ENCODE measurements at regions not wholly inside any gene's neighbourhood (a gene's known extent, or its start where the extent isn't known, plus 50 kb on each side); places are given as distances from the start of the nearest gene placed in this dataset.
"Not testable (repeated sequence)": the region's sequence is repeated elsewhere in the genome, so short reads cannot be mapped to it uniquely, and the experiment has no call there.

DNA sequence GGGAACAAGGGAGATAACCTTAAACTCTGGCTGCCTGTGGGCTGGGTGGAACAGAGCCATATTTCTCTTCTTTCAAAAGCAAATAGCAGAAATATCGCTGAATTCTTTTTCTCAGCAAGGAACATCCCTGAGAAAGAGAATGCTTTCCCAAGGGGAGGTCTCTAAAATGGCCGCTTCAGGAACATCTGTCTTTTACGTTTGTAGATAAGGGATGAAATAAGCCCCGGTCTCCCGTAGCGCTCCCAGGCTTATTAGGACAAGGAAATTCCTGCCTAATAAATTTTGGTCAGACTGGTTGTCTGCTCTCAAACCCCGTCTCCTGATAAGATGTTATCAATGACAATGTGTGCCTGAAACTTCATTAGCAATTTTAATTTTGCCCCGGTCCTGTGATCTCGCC is 340.6 kb upstream of the IGFBP3 start:
- DNase-seq = not testable (repeated sequence)

DNA sequence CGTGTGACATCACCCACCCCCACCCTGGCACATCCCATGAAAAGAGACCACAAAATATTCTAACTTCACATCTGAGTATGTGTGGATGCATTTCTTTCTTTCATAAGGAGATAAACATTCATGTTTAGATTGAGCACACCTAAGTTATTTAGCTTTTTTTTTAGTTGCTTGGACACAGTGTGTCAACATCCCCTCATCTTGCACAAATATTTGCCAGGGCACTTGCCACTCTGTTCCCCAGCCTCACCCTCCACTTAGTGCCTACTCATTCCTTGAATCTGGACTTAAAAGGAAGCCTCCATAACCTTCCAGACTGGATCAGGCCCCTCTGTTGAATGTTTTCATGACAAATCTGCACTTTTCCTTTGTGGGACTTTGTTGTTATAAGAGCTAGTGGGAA is 338.9 kb upstream of the IGFBP3 start:
- no peak for DNase-seq

DNA sequence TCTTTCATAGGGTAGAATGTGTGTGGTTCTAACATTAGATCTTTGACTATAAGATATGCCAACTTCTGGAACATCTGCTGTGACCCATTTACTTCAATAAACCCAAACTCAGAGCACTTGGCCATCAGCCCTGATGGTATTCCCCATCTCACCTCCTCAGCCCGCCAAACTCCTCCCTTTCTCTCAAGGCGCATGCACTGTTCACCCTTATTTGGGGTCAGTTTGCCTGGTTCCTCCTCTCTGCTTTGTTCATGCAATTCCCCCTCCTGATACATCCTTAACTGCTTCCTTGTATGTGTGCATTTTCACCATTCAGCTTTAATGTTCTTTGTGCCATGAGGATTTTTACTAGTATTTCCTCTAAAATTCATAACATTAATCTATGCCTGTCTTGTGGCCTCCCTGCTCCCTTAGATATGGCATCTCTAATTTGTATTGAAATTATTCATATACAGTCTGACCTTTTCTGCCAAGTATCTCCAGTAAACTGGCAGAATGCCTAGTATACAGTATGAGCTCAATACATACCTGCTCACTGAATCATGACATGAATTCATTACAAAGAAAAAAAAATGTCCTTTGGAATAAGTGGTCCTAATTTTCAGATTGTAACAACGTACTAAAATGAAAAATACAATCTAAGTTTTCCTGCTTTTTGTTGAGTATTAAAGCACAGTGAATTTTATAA is 336.8 kb upstream of the IGFBP3 start:
- no peak for DNase-seq

DNA sequence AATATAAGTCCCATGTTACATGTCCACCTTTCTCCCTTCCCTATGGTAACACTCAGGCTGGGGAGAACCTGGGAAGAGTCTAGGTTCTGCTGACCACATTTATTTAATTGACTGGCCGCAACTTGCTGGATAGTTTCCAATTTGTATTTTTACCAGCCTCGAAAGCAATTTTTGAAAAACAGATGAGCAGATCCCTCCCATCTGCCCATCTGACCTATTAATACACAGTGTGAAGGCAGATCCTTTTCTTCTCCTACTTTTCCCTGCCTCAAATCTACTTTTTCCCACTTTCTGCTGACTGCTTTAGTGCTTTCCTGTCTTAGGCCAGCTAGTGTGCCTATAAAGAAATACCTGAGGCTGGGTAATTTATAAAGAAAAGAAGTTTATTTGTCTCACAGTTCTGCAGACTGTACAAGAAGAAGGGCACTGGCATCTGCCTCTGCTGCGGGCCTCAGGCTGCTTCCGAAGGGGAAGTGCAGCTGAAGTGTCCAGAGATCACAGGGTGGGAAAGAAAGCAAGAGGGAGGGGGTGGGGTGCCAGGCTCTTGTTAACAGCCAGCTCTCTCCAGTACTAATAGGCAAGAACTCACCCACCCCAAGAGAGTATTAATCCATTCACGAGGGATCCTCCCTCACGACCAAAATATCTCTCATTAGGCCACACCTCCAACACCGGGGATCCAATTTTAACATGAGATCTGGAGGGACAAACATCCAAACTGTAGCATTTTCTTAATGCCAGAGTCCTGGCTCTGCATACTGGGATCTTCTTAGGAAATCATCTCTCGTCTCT is 336.0 kb upstream of the IGFBP3 start:
- DNase-seq = no peak

DNA sequence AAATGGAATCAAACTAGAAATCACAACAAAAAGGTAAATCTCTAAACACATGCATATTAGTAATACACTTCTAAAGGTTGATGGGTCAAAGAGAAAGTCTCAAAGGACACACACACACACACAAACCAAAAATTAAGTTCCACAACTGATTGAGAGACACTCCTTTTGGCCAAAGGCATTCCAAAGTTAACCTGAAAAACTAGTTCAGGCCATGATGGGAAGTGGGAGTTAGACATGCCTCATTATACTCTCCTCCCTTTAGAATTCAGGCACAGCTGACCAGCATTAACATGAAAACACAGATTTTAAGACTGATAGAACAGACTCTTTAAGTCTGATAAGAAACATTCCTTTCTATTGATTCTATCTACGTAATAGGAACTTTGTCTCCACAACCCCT is 332.4 kb upstream of the IGFBP3 start:
- no peak for DNase-seq

DNA sequence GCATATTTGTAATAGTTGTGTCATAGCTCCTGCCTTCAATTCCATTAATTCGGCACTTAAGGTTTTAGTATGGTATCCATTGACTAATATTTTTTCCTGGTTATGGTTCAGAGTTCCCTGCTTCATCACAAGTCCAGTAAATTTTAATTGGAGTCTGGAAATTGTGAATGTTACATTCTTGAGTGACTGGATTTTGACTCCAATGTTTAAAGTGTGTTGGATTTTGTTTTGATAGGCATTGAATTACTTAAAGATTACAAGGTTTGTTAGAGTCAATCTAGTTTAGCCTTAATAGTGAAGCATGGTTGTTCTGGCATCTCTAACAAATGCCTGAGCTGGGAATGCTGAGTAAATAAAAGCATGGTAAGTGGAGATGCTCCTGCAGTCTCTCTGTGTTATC is 326.6 kb upstream of the IGFBP3 start:
- DNase-seq = no peak

DNA sequence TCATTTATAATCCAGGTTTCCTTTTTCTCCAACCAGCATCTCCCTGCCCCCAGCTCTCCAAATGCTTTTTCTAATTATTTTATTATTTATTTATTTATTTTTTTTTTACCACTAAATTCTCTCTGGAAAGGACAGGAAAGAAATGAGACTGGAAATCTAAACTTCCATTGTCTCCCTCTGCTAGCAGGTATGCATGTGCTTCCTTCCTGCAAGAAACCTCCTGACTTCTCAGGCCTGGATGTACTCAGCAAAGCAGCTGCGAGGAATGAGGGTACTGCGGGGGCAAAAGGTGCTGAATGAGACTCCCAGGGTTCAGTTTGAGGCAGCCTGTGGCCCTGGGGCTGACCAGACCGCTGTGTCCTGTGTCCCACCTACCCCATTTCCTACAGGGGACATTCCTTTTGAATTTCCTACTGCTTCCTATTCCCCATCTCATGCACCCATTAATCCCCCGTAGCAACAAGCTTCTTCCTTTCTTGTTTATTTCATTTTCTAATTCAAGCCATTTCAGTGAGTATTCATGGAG is 324.6 kb upstream of the IGFBP3 start:
- no peak for DNase-seq

DNA sequence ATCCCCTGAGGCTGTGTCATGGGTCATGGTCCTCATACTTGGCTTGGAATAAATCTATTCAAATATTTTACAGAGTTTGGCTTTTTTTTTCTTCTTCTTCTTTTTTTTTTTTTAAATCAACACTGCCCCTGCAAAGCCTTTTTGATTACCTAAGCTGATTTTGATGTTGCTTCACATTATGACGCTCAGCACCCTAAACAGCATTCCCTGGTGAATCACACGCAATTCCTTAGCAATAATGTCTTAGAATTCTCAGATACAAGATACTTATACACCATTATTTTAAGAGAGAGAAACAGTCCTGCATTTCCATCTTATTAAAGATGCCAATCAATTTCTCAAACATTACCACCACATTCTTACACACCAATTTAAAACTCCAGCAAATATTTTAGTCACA is 323.7 kb upstream of the IGFBP3 start:
- DNase-seq = no peak

DNA sequence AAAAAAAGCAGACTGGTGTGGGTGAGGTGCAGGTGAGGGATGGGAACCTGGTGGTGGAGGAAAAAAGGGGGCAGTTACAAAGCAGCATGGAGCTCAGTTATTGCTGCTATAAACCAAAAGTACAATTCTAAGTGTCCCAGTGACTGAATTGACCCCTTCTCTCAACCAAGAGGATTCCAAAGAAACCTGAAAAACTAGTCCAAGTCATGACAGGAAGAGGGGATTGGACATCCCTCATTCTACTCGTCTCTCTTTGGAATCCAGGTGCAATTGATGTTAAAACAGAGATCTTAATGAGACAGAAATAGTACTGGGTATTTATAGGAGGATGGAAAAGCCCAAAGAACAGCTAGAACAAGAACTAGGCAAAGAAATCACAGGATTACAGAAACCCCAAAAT is 322.3 kb upstream of the IGFBP3 start:
- no peak for DNase-seq

DNA sequence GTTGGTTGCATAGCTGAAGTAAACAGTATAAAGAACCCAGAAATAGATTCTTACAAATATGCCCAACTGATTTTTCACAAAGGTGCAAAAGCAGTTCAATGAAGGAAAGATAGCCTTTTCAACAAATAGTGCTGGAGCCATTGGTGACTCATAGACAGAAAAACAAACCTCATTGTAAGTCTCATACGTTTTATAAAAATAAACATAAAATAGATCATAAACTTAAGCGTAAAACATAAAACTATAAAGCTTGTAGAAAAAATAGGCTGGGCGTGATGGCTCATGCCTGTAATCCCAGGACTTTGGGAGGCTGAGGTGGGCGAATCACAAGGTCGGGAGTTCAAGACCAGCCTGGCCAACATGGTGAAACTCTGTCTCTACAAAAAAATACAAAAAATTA is 318.8 kb upstream of the IGFBP3 start:
- DNase-seq = no peak

DNA sequence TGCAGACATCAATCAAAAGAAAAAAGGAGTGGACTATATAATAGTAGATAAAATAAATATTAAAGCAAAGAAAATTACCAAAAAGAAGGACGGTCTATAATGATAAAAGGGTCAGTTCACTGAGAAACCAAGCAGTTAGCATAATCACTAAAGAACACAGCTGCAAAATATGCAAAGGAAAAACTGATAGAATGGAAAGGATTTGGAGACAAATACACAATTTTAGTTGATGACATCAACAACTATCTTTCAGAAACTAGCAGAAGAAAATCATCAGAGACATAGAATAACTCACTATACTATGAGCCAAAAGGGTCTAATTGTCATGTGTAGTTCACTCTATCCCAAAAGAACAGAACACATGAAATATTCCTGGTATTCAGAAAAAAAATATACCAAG is 316.4 kb upstream of the IGFBP3 start:
- no peak for DNase-seq

DNA sequence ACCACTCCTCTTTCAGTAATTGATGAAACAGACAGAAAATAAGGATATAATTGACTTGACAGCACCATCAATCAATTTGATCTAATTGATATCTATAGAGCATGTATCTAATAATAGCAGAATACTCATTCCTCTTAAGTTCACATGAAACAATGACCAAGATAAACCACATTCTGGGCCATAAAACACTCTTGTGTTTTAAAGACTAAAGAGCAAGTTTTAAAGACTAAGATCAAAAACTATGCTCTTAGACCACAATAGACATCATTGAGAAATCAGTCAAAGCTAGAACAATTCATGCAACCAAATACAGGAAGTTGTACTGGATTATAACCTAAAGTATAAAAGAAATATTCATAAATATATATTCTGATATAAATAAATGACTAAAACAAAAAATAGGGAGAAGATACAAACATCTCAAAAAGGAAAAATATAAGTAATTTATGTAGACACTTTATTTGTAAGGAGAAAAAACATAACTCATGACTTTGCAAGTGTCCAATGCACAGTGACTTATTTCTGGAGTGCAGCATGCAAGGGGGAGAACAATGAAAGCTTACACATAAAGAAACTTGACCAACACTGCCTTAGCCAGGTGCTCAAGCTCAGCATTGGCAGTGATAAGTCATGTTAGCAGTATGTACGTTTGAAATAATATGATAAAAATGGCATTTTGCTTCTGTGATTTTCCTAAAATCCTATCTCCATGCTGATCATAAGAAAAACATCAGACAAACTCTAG is 312.7 kb upstream of the IGFBP3 start:
- no peak for DNase-seq

DNA sequence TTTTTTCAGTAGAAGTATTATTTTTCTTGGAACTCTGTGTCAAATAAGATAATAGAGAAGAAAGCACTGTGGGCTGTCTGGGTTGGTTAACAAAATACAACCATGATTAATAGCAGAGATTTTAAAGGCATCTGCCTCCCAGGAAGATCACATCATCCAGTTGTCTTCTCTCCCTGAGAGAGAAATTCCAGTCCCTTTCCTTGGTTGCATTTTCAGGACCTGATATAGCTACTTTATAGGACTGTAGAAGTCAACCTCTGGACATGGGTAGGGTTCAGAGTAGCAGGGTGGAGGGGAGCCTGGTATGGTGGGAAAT is 309.9 kb upstream of the IGFBP3 start:
- DNase-seq = no peak

DNA sequence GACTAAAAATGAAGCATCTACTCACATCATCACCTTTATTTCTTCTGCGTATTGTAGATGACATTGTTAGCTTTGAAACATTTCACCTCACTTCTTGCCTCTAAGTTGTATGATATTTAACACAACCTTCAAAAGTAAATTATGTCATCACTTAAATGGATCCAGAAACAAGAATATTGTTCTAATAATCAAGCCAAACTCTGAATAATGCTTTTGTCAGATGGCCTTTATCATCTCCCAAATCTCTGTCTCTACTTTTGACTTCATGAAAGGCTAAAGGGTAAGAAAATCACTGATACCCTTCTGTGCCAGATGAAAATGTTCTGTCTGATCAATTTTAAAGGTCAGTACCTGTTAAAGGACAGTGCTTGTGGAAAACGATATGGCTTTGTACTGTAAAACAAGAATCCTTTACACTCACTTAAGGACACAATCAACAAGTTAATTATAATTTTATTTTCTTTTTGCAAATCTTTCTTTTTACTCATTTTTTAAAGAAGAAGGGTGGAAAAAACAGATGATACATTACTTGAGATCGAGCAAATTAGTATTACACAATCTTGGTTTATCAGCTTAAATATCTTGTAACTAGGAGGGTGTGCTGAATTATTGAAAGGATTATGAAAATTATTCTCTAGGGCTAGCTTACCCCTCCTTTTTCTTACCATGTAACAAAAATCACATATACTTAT is 309.4 kb upstream of the IGFBP3 start:
- DNase-seq = no peak

DNA sequence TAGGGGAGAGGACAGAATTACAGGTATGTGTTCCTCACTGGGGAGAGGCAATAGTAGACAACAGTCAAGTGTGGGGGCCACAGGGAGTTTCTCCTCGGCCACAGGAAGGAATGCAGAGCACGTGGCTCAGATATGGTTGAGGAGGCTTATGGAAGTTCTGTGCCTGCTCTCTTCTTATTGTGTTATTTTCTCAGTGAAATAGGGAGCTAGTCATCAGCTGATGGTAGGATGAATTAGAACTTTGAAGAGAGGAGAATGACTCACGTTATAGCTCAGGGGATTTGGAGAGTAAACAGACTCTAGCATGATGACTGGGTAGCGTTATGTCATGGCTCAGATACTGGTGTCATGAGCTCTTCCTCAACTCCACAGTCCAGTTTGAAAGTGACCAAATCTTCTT is 308.3 kb upstream of the IGFBP3 start:
- DNase-seq = no peak

DNA sequence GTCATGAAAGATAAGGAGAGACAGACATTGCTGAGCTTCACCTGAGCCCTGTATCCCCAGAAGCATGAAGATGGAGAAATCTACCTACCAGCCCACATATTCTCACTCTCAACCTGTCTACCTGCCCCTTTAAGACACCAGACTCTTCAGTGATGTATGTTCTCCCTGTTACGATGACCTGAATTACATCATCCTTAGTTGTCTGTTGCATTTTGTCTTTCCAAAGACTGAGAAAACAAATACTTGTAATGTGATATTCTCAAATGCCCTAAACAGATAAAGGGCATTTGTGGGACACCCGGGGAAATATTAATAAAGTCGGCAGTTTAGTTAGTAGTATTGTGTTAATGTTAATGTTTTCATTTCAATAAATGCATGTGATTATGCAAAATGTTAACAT is 305.8 kb upstream of the IGFBP3 start:
- DNase-seq = no peak

DNA sequence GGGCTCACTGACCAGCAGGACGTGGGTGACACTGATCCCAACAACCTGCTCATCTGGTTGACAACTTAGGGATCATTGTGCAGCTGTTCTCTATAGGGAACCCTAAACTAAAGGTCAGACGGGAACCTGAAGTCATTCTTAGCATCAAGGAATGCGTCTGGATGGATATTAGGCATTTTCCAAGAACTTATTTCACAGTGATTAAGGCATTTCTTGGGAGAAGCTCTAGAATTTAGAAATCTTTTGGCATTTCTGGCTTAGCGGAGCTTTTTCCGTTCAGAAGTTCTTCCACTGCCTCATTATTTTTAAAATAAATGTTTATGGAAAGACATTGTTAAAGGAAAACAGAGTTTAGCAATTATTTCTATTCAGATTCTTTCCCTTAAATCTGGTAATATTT is 303.3 kb upstream of the IGFBP3 start:
- DNase-seq = no peak

DNA sequence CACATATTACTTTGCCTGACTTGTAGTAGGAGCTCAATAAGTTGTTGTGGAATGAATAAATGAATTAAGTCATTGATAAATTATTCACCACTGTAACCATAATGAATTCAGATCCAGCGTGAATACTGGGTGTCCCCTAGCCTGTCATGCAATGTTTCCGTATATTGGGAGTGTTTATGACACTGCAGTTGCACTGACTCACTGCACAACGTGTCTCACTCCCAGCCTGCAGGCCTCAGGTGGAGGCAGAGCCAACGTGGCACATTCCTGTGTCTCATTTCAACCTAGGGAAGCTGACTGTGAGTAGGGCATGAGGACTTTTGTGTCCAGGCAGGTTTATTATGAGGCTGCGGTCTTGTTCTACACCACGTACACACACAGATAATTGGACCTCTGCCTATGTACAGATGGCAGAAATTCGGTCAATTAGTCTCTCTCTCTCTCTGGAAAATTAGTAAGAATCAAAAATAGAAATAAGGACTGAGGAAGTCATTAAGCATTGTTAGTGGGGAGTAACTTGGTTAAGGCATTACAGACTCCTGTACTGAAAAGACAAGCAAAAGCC is 299.1 kb upstream of the IGFBP3 start:
- DNase-seq = no peak

DNA sequence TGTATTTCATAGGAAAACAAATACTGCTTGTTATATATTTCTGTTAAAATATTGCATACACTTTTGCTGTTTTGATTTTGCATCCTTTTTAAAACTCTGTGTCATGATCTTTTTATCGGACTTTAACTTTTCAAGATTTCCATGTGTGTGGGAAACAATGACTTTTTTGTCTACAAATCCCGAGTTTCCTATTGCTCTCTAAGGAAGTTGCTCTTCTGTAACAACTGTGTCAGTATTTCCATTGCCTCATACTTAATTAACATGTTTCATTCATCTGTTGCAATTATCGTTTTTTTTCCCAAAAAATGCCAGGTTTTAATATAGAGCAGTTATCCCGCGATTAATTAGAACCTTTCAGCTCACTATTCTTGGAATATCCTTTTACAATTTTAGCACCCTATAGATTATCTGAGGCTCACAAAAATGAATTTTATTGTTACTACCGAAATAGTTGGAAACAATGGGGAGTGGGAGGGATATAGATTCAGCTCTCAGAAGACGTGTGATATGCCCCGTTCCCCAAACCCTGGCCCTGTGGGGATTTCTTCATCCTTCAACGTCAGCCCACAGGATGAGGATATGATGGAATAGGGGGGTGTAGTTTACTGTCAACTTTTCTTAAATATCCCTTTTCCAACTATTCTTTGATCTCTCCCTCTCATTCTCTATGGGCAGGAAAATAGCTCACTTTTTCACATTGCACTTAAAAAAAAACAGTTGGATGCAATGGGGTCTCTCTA is 297.6 kb upstream of the IGFBP3 start:
- DNase-seq = no peak

DNA sequence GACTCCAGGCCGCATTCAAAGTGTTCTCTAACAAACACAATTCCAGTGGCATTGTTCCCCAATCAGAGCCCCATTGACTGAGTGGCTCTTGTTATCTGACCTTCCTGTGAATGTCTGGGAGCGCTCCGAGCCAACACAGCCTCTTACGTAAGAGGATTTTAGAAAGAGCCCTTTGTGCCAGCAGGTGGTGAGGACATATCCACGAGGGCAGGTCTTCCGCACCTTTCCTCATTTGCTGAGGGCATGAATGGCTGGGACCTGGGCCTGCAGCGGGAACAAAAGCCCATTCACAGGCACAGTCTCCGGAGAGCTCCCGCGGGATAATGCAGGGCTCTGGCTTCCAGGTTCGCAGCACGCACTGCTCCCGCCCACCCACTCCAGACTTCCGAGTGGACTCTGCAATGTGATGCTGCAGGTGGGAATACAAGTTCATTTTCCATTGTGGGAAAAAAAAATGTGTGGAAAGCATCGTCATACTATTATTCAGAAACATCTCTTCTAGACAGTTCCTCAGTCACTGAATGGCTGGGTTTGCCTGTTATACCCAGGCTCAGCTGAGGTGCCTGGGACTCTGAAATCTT is 295.0 kb upstream of the IGFBP3 start:
- DNase-seq = no peak

DNA sequence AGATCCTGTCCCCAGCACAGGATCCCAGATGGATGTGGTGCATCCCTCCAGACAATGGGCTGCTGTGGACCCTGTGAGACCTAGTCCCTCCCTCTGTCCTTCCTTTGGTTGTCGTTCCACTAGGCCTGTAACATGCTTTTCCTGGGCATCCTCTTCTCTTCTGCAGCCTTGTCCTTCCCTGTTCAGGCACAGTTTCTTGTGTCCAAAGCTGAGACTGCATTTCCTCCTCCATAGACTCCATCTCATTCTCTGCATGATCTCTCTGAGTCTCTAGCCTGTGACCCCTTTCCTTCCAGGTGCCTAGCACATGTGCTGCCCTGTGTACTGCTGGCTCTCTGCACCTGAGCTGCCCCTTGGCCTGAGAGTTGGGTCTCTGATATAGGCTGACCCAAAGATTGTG is 293.5 kb upstream of the IGFBP3 start:
- DNase-seq = no peak

DNA sequence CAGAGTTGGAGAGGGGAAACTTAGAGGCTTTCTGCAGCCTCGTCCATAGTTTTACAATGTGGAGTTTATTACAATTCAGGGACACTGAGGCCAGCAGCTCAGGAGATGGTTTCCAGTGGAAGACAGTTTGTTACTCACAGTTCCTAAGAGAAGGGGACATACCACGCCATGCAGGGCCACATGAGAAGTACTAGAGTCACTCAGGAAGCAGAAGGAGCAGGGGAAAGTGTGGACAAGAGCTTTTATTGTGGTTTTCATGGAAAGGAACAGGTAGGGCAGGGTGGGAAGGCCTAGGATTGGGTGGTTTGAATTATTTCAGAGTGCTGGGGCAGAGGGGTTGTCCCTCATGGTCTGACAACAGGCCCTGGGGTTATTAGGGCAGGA is 292.1 kb upstream of the IGFBP3 start:
- no peak for DNase-seq
